GM12865 (cell line): ENCODE measurements at regions not wholly inside any gene's neighbourhood (a gene's known extent, or its start where the extent isn't known, plus 50 kb on each side); places are given as distances from the start of the nearest gene placed in this dataset.

Source experiments
- DNase-seq: peaks from one replicate; pipeline ENCODE4 v3.0.0; 2010; ENCODE audit warnings: low read depth
- H3K4me3 ChIP-seq: 2 replicates; pipeline ENCODE4 v1.5.1; 2011; ENCODE audit warnings: mild to moderate bottlenecking, low read depth, low read length, control low read depth
- CTCF ChIP-seq: IDR thresholded peaks from 2 replicates; pipeline ENCODE4 v1.5.1; 2011; ENCODE audit warnings: low read length, control low read depth, low read depth, inconsistent platforms; ENCODE audit not compliant: insufficient read depth; ENCODE audit errors: missing control alignments

- H3K4me3 ChIP-seq, result no peak overlapping the region
- TF ChIP-seq CTCF, result no peak
Observed at GRCh38 chr7:106775552-106775936, 89.5 kb upstream of the PIK3CG start.

GRCh38 chr7:106775975-106776607, 89.0 kb upstream of the PIK3CG start:
- DNase-seq, result no peak
- H3K4me3 ChIP-seq, result no peak overlapping the region
- no peak for TF ChIP-seq CTCF

More at GRCh38 chr7:106775552-106775936, 89.5 kb upstream of the PIK3CG start:
- no peak for DNase-seq

GRCh38 chr7:106776618-106777347, 88.3 kb upstream of the PIK3CG start:
- no peak for TF ChIP-seq CTCF
- DNase-seq, result no peak
- H3K4me3 ChIP-seq, result no peak overlapping the region

GRCh38 chr7:106777674-106778299, 87.3 kb upstream of the PIK3CG start:
- no peak overlapping the region for H3K4me3 ChIP-seq
- TF ChIP-seq CTCF, result no peak
- DNase-seq, result no peak

GRCh38 chr7:106778656-106779250, 86.3 kb upstream of the PIK3CG start:
- TF ChIP-seq CTCF, result no peak
- no peak overlapping the region for H3K4me3 ChIP-seq
- no peak for DNase-seq

- DNase-seq, result peak; percentile 44
Observed at GRCh38 chr7:106779877-106780276, 85.2 kb upstream of the PIK3CG start.

More at GRCh38 chr7:106779877-106780276, 85.2 kb upstream of the PIK3CG start:
- no peak overlapping the region for H3K4me3 ChIP-seq
- TF ChIP-seq CTCF, result peak; percentile 33
